ENCODE measurements at regions not wholly inside any gene's neighbourhood (a gene's known extent, or its start where the extent isn't known, plus 50 kb on each side); places are given as distances from the start of the nearest gene placed in this dataset.

DNA sequence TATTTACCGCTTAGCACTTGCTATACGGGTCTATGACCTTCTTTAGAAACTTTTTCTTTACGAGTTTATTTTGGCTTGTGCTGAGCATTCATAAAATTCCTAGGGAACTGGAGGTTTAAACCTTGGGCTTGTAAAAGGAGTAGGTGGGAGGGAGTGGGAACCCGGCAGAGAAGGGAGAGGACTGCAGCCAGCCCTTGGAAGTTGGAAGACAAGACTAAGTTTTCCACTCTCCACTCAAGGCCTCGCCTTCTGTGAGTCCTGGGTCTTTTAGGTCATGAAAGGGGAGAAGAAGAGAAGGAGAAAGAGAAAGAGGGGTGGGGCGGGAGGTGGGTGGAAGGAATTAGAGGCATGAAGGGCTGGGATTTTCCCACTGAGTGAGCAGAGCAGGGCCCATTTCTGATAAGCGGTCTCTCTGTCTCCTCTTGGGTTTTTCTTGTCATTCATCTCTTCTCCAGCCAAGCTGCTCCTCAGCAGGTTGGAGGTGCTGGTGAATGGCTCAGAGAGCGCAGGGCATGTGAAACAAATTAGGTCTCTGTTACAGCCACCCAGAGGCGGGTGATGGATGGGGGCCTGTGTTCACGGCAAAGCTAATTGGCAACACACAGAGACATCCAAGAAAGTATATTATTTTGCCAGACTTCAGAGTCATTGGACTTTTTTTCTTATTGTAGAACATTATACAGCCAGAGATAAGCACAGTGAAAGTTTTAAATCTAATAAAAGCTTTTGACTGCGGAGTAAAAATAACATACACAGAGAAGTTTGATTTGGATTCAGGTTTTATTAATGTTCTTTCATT is 247.3 kb downstream of the FOXD2 start:
- CTCF ChIA-PET = interaction anchor here in 1 of 2 donors (0.6 kb wide), 1 partner anchor 247 kb away, joined by 5 read pairs; the partner anchor contains the start of gene FOXD2
- H3K36me3 ChIP-seq (ENCODE audit: control insufficient read depth in 2 of 2, extremely low read depth in 1 of 2, insufficient read depth in 1 of 2, low read length in 1 of 2) = no peaks in the 10 kb centered on the region
- Mint-ChIP-seq H3K27ac (no peak overlapping the region), H3K4me1 (no peaks in the 10 kb centered on the region), H3K9me3 (no peaks in the 10 kb centered on the region), H3K4me3 (no peak overlapping the region), H3K36me3 (no peaks in the 10 kb centered on the region), H3K27me3 (peaks cover 12 to 22% of the 10 kb centered on the region in 2 donors)
- H3K27me3 ChIP-seq (replicated peaks in 1 of 2; ENCODE audit: control insufficient read depth in 2 of 2, extremely low read depth in 1 of 2, insufficient read depth in 2 of 2, low read length in 1 of 2) = peaks cover 0 to 26% of the 10 kb centered on the region in 2 experiments
- H3K27ac ChIP-seq (ENCODE audit: low read length) = no peak overlapping the region
- no peak overlapping the region for H3K4me3 ChIP-seq (ENCODE audit: control insufficient read depth in 1 of 2, extremely low read depth in 1 of 2, low read length in 1 of 2)
- DNase-seq (no peak), ATAC-seq (replicated peaks in 1 of 4) (no peak)
- H3K4me1 ChIP-seq (ENCODE audit: control insufficient read depth in 1 of 2, extremely low read depth in 1 of 2, insufficient read depth in 2 of 2, low read length in 2 of 2) = no peaks in the 10 kb centered on the region
- no peaks in the 10 kb centered on the region for H3K9me3 ChIP-seq
- POLR2A ChIA-PET = no interaction called here
- no CpG with 5 or more reads among the region's 11 CpGs for WGBS (ENCODE audit: insufficient coverage)

GRCh38 chr1:47685763-47686066 is 247.9 kb downstream of the FOXD2 start:
- ATAC-seq (replicated peaks in 1 of 4) (no peak), DNase-seq (no peak)
- Histone ChIP-seq H3K36me3 (ENCODE audit: control insufficient read depth in 2 of 2, extremely low read depth in 1 of 2, insufficient read depth in 1 of 2, low read length in 1 of 2) (no peaks in the 10 kb centered on the region), H3K27me3 (replicated peaks in 1 of 2; ENCODE audit: control insufficient read depth in 2 of 2, extremely low read depth in 1 of 2, insufficient read depth in 2 of 2, low read length in 1 of 2) (peaks cover 0 to 26% of the 10 kb centered on the region in 2 experiments), H3K9me3 (no peaks in the 10 kb centered on the region), H3K4me1 (ENCODE audit: control insufficient read depth in 1 of 2, extremely low read depth in 1 of 2, insufficient read depth in 2 of 2, low read length in 2 of 2) (no peaks in the 10 kb centered on the region), H3K27ac (ENCODE audit: low read length) (no peak overlapping the region), H3K4me3 (ENCODE audit: control insufficient read depth in 1 of 2, extremely low read depth in 1 of 2, low read length in 1 of 2) (no peak overlapping the region)
- H3K27me3 Mint-ChIP-seq = peaks cover 16 to 26% of the 10 kb centered on the region in 2 donors
- no CpG with 5 or more reads among the region's 2 CpGs for WGBS (ENCODE audit: insufficient coverage)
- POLR2A ChIA-PET = no interaction called here
- CTCF ChIA-PET = interaction anchor here in 1 of 2 donors (0.6 kb wide), 1 partner anchor 248 kb away, joined by 5 read pairs; the partner anchor contains the start of gene FOXD2
- H3K9me3 Mint-ChIP-seq = no peaks in the 10 kb centered on the region
- H3K4me1 Mint-ChIP-seq = no peaks in the 10 kb centered on the region
- H3K4me3 Mint-ChIP-seq = no peak overlapping the region
- H3K27ac Mint-ChIP-seq = no peak overlapping the region
- H3K36me3 Mint-ChIP-seq = no peaks in the 10 kb centered on the region

DNA sequence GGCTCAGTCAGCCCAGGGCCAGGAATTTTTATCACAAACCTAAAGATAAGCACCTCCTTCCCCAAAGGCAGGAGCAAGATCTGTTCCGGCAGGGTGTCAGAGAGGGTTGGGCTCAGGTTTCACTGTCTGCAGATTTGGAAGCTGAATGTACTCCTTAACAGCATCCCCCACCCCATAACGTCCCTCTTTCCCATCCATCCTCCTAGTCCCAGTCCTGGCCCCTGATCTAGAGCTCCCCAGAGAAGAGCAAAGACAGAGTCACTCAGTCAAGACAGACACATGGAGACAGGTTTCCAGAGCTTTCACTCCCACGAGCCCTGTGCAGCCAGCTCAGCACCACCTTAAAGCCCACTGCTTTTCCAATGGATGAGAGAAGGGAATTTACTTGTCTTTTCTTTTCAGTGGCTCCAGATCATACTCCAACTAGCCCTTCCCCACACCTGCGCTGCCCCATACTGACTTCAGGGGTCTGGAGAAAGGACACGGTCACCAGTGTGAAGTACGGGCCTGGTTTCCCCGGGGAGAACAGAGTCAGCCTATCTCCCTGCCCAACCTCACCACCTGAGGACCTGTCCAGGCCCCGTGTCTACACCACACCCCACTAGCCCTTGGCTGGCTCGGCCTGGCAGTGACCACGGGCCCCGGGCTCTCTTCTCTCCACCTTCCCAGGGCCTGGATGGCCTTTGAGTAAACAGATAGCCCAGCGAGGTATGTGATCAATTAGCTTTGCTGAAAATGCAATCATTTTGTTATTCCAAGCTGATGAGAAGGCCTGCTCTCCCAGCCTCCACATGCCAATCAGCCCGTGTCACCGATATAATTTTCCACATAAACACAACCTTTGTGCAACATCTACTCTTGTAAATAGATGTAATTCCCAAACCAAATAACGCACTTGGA is 249.1 kb downstream of the FOXD2 start:
- Histone ChIP-seq H3K9me3 (no peaks in the 10 kb centered on the region), H3K36me3 (ENCODE audit: control insufficient read depth in 2 of 2, extremely low read depth in 1 of 2, insufficient read depth in 1 of 2, low read length in 1 of 2) (no peaks in the 10 kb centered on the region), H3K27me3 (replicated peaks in 1 of 2; ENCODE audit: control insufficient read depth in 2 of 2, extremely low read depth in 1 of 2, insufficient read depth in 2 of 2, low read length in 1 of 2) (peaks cover 0 to 26% of the 10 kb centered on the region in 2 experiments), H3K4me1 (ENCODE audit: control insufficient read depth in 1 of 2, extremely low read depth in 1 of 2, insufficient read depth in 2 of 2, low read length in 2 of 2) (no peaks in the 10 kb centered on the region), H3K4me3 (ENCODE audit: control insufficient read depth in 1 of 2, extremely low read depth in 1 of 2, low read length in 1 of 2) (no peak overlapping the region), H3K27ac (ENCODE audit: low read length) (no peak overlapping the region)
- ATAC-seq (replicated peaks in 1 of 4) (no peak), DNase-seq (no peak)
- peaks cover 16 to 21% of the 10 kb centered on the region in 2 donors for H3K27me3 Mint-ChIP-seq
- ChIA-PET POLR2A (no interaction called here), CTCF (no interaction called here)
- H3K9me3 Mint-ChIP-seq = no peaks in the 10 kb centered on the region
- H3K36me3 Mint-ChIP-seq = no peaks in the 10 kb centered on the region
- WGBS (ENCODE audit: insufficient coverage) = 63% methylated on average over 7 of the region's 15 CpGs
- no peaks in the 10 kb centered on the region for H3K4me1 Mint-ChIP-seq
- H3K4me3 Mint-ChIP-seq = no peak overlapping the region
- H3K27ac Mint-ChIP-seq = no peak overlapping the region

GRCh38 chr1:47687631-47688460 is 250.0 kb downstream of the FOXD2 start:
- no peaks in the 10 kb centered on the region for H3K9me3 ChIP-seq
- no peaks in the 10 kb centered on the region for H3K4me1 Mint-ChIP-seq
- no peak overlapping the region for H3K27ac Mint-ChIP-seq
- ChIA-PET POLR2A (no interaction called here), CTCF (no interaction called here)
- H3K27me3 ChIP-seq (replicated peaks in 1 of 2; ENCODE audit: control insufficient read depth in 2 of 2, extremely low read depth in 1 of 2, insufficient read depth in 2 of 2, low read length in 1 of 2) = peaks cover 0 to 28% of the 10 kb centered on the region in 2 experiments
- no peaks in the 10 kb centered on the region for H3K9me3 Mint-ChIP-seq
- H3K27me3 Mint-ChIP-seq = peaks cover 16 to 22% of the 10 kb centered on the region in 2 donors
- DNase-seq = peak in 1 of 35 experiments; percentile 5
- H3K36me3 ChIP-seq (ENCODE audit: control insufficient read depth in 2 of 2, extremely low read depth in 1 of 2, insufficient read depth in 1 of 2, low read length in 1 of 2) = no peaks in the 10 kb centered on the region
- H3K4me3 ChIP-seq (ENCODE audit: control insufficient read depth in 1 of 2, extremely low read depth in 1 of 2, low read length in 1 of 2) = no peak overlapping the region
- H3K27ac ChIP-seq (ENCODE audit: low read length) = no peak overlapping the region
- 47% methylated on average over 15 of the region's 24 CpGs for WGBS (ENCODE audit: insufficient coverage)
- no peaks in the 10 kb centered on the region for H3K36me3 Mint-ChIP-seq
- H3K4me3 Mint-ChIP-seq = no peak overlapping the region
- no peaks in the 10 kb centered on the region for H3K4me1 ChIP-seq (ENCODE audit: control insufficient read depth in 1 of 2, extremely low read depth in 1 of 2, insufficient read depth in 2 of 2, low read length in 2 of 2)
- no peak for ATAC-seq (replicated peaks in 1 of 4)

DNA sequence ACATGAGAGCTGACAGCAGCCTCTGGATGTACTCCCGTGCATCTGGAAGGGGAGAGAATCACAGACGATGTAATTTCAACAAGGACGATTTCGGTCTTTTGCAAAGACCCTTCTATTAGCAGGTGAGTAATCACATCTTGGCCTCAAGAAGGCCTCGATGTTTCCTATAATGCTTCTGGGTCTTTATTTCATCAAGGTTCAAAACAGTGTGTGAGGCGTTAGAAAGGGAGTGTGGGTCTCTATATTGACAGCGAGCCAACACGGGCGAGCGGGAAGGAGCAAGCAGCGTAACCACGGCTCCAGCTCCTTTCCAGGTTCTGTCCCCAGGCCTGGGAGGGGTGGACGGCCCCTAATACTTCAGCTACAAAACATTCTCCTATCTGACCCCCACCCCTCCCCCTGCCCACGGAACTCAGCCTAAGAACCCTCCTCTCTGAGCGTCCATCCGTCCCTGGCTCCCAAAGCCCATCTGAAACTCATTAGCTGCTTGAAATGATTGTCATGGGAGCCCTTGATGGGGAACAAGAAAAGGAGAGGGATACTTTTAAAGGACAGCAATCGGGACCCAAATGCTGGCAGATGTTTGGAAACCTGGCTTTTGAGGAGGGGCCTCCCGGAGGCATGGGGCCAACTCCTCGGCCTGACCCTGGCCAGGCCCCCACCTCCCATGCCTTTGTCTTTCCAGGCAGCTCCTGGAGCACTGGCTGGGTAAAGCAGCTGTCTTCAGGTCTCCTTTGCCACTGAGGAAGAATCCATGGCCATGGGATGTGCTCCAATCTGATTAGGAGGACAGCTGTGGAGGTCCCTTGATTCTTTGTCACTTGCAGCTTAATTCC is 250.8 kb downstream of the FOXD2 start:
- Histone ChIP-seq H3K27me3 (replicated peaks in 1 of 2; ENCODE audit: control insufficient read depth in 2 of 2, extremely low read depth in 1 of 2, insufficient read depth in 2 of 2, low read length in 1 of 2) (peaks cover 0 to 35% of the 10 kb centered on the region in 2 experiments), H3K36me3 (ENCODE audit: control insufficient read depth in 2 of 2, extremely low read depth in 1 of 2, insufficient read depth in 1 of 2, low read length in 1 of 2) (no peaks in the 10 kb centered on the region), H3K4me3 (ENCODE audit: control insufficient read depth in 1 of 2, extremely low read depth in 1 of 2, low read length in 1 of 2) (no peak overlapping the region), H3K27ac (ENCODE audit: low read length) (no peak overlapping the region), H3K4me1 (ENCODE audit: control insufficient read depth in 1 of 2, extremely low read depth in 1 of 2, insufficient read depth in 2 of 2, low read length in 2 of 2) (no peaks in the 10 kb centered on the region), H3K9me3 (no peaks in the 10 kb centered on the region)
- no peak for DNase-seq
- POLR2A ChIA-PET = no interaction called here
- ATAC-seq (replicated peaks in 1 of 4) = no peak
- CTCF ChIA-PET = no interaction called here
- Mint-ChIP-seq H3K27me3 (peaks cover 14 to 21% of the 10 kb centered on the region in 2 donors), H3K9me3 (no peaks in the 10 kb centered on the region), H3K27ac (no peak overlapping the region), H3K4me1 (no peaks in the 10 kb centered on the region), H3K4me3 (no peak overlapping the region), H3K36me3 (no peaks in the 10 kb centered on the region)
- WGBS (ENCODE audit: insufficient coverage) = 86% methylated on average over 10 of the region's 19 CpGs
